CD4-positive, alpha-beta T cell treated with Interleukin-4 for 4 hours (primary cell): ENCODE measurements at regions not wholly inside any gene's neighbourhood (a gene's known extent, or its start where the extent isn't known, plus 50 kb on each side); places are given as distances from the start of the nearest gene placed in this dataset.
"Not testable (repeated sequence)": the region's sequence is repeated elsewhere in the genome, so short reads cannot be mapped to it uniquely, and the experiment has no call there.

ENCODE experiments used
- DNase-seq: peaks from one replicate; pipeline ENCODE4 v3.0.0-alpha.2; 2020

- DNase-seq: no peak
Measured at GRCh38 chr18:11506856-11507255, 102.5 kb upstream of the SLC35G4 start.

- DNase-seq: no peak
Measured at GRCh38 chr18:11505993-11506392, 103.4 kb upstream of the SLC35G4 start.

- no peak for DNase-seq
Measured at GRCh38 chr18:11504962-11505361, 104.4 kb upstream of the SLC35G4 start.

GRCh38 chr18:11502368-11502767 lies 107.0 kb upstream of the SLC35G4 start:
- no peak for DNase-seq

GRCh38 chr18:11501352-11501751 lies 108.0 kb upstream of the SLC35G4 start:
- DNase-seq: no peak

- no peak for DNase-seq
Measured at GRCh38 chr18:11500153-11501122, 109.0 kb upstream of the SLC35G4 start.

- DNase-seq: no peak
Measured at GRCh38 chr18:11498821-11499220, 110.6 kb upstream of the SLC35G4 start.

- DNase-seq: no peak
Measured at GRCh38 chr18:11497585-11497984, 111.8 kb upstream of the SLC35G4 start.

GRCh38 chr18:11496526-11497172 lies 112.7 kb upstream of the SLC35G4 start:
- no peak for DNase-seq

GRCh38 chr18:11495441-11495840 lies 114.0 kb upstream of the SLC35G4 start:
- DNase-seq: no peak

GRCh38 chr18:11494107-11494506 lies 115.3 kb upstream of the SLC35G4 start:
- no peak for DNase-seq

GRCh38 chr18:11489266-11489899 lies 120.0 kb upstream of the SLC35G4 start:
- DNase-seq: no peak

- no peak for DNase-seq
Measured at GRCh38 chr18:11488175-11488574, 121.2 kb upstream of the SLC35G4 start.

- DNase-seq: no peak
Measured at GRCh38 chr18:11487390-11487789, 122.0 kb upstream of the SLC35G4 start.

- no peak for DNase-seq
Measured at GRCh38 chr18:11482271-11482670, 127.1 kb upstream of the SLC35G4 start.

GRCh38 chr18:11480692-11481091 lies 128.7 kb upstream of the SLC35G4 start:
- DNase-seq: no peak

GRCh38 chr18:11479031-11479430 lies 130.4 kb upstream of the SLC35G4 start:
- DNase-seq: not testable (repeated sequence)

- DNase-seq: no peak
Measured at GRCh38 chr18:11470941-11471340, 138.5 kb upstream of the SLC35G4 start.

- no peak for DNase-seq
Measured at GRCh38 chr18:11468617-11469016, 140.8 kb upstream of the SLC35G4 start.

- no peak for DNase-seq
Measured at GRCh38 chr18:11468120-11468519, 141.3 kb upstream of the SLC35G4 start.

GRCh38 chr18:11467611-11468010 lies 141.8 kb upstream of the SLC35G4 start:
- no peak for DNase-seq

- DNase-seq: no peak
Measured at GRCh38 chr18:11464129-11464528, 145.3 kb upstream of the SLC35G4 start.

GRCh38 chr18:11458447-11458846 lies 150.9 kb upstream of the SLC35G4 start:
- DNase-seq: no peak

GRCh38 chr18:11457853-11458252 lies 151.5 kb upstream of the SLC35G4 start:
- DNase-seq: not testable (repeated sequence)
